ENCODE measurements at regions not wholly inside any gene's neighbourhood (a gene's known extent, or its start where the extent isn't known, plus 50 kb on each side); places are given as distances from the start of the nearest gene placed in this dataset.
"Not testable (repeated sequence)": the region's sequence is repeated elsewhere in the genome, so short reads cannot be mapped to it uniquely, and the experiment has no call there.

DNA sequence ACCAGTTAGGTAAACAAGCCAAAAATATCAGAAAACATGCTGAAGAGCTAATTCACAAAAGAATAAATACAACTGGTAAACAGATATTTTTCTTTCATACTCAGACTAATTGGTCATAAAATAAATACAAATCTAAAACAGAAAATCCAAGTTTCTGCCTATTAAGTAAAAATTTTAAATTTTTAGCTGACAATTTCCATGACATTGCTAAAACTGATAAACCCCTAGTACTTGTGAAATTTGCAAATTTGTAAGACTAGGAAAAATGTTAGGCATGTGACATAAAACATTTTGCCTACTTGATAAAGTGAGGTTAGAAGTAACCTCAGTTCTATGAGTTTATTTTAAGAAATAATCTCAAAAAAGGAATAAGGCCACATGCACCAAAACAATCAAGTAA lies 356.1 kb downstream of the LRATD1 start:
- Mint-ChIP-seq H3K27me3 (peaks cover 2% of the 10 kb centered on the region), H3K27ac (no peak overlapping the region), H3K9me3 (ENCODE audit: low read depth) (no peaks in the 10 kb centered on the region), H3K36me3 (no peaks in the 10 kb centered on the region), H3K4me3 (no peak overlapping the region), H3K4me1 (ENCODE audit: low read depth) (no peaks in the 10 kb centered on the region)

DNA sequence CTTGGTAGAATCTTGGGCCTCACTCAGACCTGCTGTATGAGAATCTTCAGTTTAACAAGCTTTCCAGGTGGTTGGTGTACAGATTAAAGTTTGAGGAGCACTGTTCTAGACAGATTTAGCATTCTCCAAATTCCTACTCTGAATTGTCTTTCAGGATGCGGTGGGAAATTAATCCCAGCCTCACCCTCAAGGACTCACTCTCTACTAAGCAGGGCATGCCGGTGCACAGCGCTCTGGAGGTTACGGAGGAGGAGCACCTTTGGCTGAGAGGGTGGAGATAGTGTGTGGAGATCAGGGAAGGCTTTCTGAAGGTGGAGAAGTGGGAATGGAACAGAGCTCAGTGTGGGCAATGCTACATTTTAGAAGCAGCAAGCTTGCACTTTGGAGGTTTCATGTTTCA lies 359.2 kb downstream of the LRATD1 start:
- Mint-ChIP-seq H3K27me3 (peaks cover 5% of the 10 kb centered on the region), H3K4me3 (no peak overlapping the region), H3K27ac (no peak overlapping the region), H3K36me3 (no peaks in the 10 kb centered on the region), H3K9me3 (ENCODE audit: low read depth) (no peaks in the 10 kb centered on the region), H3K4me1 (ENCODE audit: low read depth) (no peaks in the 10 kb centered on the region)

DNA sequence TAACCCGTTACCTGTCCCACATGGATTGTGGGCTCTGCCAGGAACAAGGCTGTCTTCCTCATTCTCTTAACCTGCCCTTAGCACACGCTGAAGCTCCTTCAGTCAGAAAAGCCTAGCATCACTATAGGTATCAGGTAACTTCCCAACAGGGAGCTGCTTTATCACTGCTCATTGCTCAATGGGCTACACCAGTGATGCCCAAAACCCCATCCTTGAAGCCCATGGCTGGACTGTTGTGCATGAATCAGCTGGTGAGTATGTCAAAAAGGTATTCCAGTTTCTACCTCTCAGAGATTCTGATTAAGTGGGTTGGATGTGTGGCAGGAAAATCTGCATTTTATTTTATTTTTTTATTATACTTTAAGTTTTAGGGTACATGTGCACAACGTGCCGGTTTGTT lies 362.2 kb downstream of the LRATD1 start:
- Mint-ChIP-seq H3K36me3 (no peaks in the 10 kb centered on the region), H3K4me3 (no peak overlapping the region), H3K9me3 (ENCODE audit: low read depth) (no peaks in the 10 kb centered on the region), H3K4me1 (ENCODE audit: low read depth) (no peaks in the 10 kb centered on the region), H3K27ac (no peak overlapping the region), H3K27me3 (peaks cover 3% of the 10 kb centered on the region)

DNA sequence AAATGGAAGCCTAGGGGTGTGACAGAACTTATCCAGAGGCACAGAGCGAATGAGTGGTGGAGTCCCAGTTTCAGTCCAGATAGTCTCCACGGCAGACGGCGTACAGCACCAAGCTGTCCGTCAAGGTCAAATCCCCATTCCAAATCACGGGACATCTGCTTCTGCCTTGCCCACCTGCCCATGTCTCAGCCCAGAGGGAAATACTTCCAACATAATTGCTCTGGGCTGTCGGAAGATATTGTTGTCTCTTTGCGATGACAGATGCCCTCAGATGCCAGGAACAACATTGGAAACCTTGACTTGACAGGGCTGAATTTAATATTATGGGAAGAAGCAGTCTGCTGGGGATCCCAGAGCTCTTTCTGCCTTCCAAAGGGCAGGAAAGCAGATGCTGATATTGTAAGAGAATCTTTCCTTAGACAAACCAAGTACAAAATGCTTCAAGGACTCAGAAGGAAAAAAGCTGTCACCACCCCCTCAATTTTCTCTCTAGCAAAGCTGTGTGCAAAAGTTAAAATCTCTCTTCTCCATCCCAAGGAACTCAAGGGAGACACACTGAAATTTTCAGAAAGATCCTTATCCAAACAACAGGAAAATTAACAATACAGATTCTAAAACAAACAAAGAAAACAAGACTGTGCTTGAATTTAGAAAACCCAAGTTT lies 364.0 kb downstream of the LRATD1 start:
- no peak overlapping the region for H3K27ac Mint-ChIP-seq
- H3K27me3 Mint-ChIP-seq, result peaks cover 3% of the 10 kb centered on the region
- H3K4me3 Mint-ChIP-seq, result no peak overlapping the region
- H3K36me3 Mint-ChIP-seq, result no peaks in the 10 kb centered on the region
- H3K9me3 Mint-ChIP-seq (ENCODE audit: low read depth), result no peaks in the 10 kb centered on the region
- H3K4me1 Mint-ChIP-seq (ENCODE audit: low read depth), result no peaks in the 10 kb centered on the region

DNA sequence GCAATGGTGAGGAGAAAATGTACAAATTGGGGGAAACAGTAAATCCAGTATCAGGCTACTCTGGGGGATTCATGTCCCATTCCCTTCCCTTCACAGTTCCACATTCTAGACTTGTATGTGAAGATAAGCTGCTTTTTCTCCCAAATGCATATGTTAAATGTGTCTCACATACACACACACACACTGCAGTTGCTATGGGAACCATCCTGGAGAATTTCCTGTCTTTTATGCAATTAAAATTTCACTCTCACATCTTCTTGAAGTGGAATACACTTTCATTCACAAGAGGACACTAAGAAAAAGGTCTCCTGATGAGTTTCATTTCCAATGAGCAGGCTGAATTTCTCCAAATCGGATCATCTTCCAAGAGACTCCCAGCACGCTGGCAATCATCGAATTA lies 366.0 kb downstream of the LRATD1 start:
- Mint-ChIP-seq H3K9me3 (ENCODE audit: low read depth) (no peaks in the 10 kb centered on the region), H3K4me3 (no peak overlapping the region), H3K27ac (no peak overlapping the region), H3K4me1 (ENCODE audit: low read depth) (no peaks in the 10 kb centered on the region), H3K36me3 (no peaks in the 10 kb centered on the region), H3K27me3 (peaks cover 3% of the 10 kb centered on the region)

DNA sequence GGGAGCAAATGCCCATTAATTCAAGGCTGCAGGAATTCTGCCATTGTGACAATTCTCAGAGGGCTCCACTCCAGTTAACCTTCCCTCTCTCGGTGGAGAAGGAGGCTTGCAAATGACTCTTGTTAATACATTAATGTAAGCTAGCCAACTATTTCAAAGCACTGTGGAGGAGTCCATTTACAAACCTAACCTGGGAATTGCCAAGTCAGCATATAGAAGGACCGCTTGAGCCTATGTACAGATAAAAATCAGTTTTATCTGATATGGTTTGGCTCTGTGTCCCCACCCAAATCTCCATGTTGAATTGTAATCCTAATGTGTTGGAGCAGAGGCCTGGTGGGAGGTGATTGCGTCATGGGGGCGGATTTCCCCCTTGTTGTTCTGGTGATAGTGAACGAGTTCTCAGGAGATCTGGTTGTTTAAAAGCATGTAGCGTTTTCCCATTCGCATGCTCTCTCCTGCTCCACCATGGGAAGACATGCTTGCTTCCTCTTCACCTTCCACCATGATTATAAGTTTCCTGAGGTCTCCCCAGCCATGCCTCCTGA lies 366.7 kb downstream of the LRATD1 start:
- H3K27ac Mint-ChIP-seq, result no peak overlapping the region
- no peak overlapping the region for H3K4me3 Mint-ChIP-seq
- no peaks in the 10 kb centered on the region for H3K4me1 Mint-ChIP-seq (ENCODE audit: low read depth)
- H3K9me3 Mint-ChIP-seq (ENCODE audit: low read depth), result no peaks in the 10 kb centered on the region
- no peaks in the 10 kb centered on the region for H3K36me3 Mint-ChIP-seq
- peaks cover 3% of the 10 kb centered on the region for H3K27me3 Mint-ChIP-seq

DNA sequence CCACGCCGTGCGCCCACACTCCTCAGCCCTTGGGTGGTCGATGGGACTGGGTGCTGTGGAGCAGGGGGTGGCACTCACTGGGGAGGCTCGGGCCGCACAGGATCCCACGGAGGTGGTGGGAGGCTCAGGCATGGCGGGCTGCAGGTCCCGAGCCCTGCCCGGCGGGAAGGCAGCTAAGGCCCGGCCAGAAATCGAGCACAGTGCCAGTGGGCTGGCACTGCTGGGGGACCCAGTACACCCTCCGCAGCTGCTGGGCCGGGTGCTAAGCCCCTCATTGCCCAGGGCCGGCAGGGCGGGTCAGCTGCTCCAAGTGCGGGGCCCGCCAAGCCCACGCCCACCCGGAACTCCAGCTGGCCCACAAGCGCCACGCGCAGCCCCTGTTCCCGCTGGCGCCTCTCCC lies 370.0 kb downstream of the LRATD1 start:
- not testable (repeated sequence) for H3K9me3 Mint-ChIP-seq (ENCODE audit: low read depth)

DNA sequence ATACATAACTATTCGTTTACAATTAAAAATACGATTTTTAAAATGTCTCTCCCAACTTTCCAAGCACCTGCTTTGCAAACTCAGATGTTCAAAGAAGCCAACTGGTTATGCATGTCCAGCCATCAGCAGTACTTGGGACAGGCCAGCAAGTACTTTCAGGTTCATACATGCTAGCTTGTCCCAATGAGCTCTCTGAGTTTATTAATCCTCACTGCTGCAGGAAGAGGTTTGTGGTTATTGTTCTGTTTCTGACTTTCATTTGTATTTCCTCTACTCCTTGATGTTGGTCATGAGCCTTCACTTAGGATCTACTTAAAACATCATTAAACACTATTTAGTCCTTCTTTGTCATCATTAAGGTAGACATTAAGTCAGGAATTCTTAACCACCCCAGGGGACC lies 374.1 kb downstream of the LRATD1 start:
- H3K36me3 Mint-ChIP-seq, result peaks cover 3% of the 10 kb centered on the region
- H3K9me3 Mint-ChIP-seq (ENCODE audit: low read depth), result peaks cover 3% of the 10 kb centered on the region
- peaks cover 5% of the 10 kb centered on the region for H3K27me3 Mint-ChIP-seq
- H3K4me1 Mint-ChIP-seq (ENCODE audit: low read depth), result peaks cover 5% of the 10 kb centered on the region
- no peak overlapping the region for H3K4me3 Mint-ChIP-seq
- H3K27ac Mint-ChIP-seq, result no peak overlapping the region

More for the DNA sequence above, 370.0 kb downstream of the LRATD1 start:
- H3K27me3 Mint-ChIP-seq; H3K4me3 Mint-ChIP-seq; H3K27ac Mint-ChIP-seq; H3K4me1 Mint-ChIP-seq (ENCODE audit: low read depth); H3K36me3 Mint-ChIP-seq: not testable (repeated sequence)

DNA sequence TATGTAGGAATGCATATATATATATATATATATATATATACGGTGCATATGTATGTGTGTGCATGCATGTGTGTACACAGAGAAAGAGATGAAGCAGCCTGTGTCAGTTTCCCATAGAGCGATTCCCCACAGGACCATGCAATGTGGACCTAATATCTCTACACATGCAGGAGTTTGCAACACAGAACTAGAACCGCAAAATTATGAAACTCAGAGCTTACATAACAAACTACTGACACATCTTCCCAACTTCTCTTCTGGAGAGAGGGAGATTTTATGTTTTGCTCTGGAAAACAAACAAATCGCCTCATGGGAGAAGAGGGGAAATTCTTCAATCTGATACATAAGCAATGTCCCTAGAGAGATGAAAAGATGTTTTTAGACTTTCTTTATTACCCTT lies 377.2 kb downstream of the LRATD1 start:
- Mint-ChIP-seq H3K4me1 (ENCODE audit: low read depth) (peaks cover 5% of the 10 kb centered on the region), H3K4me3 (no peak overlapping the region), H3K27me3 (peaks cover 8% of the 10 kb centered on the region), H3K36me3 (peaks cover 5% of the 10 kb centered on the region), H3K9me3 (ENCODE audit: low read depth) (peaks cover 12% of the 10 kb centered on the region), H3K27ac (no peak overlapping the region)

DNA sequence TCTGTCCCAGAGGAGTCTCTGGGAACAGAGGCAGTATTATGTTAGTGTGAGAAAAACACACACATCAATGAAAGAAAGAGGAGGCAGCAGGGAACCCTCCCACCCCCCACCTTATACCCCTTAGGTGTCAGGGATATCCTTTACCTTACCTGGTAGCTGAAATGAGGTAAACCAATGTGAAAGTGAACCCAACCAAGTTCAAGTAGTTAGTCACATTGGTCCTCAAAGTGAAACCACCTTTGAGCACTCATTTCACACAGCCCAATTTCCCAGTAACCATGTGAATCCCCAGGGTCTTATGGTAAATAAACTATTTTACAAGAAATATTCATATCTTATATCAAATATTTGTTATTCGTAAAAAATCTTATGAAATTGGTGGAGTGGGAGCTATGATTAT lies 377.8 kb downstream of the LRATD1 start:
- H3K9me3 Mint-ChIP-seq (ENCODE audit: low read depth), result peaks cover 14% of the 10 kb centered on the region
- no peak overlapping the region for H3K27ac Mint-ChIP-seq
- H3K27me3 Mint-ChIP-seq, result peaks cover 8% of the 10 kb centered on the region
- H3K4me1 Mint-ChIP-seq (ENCODE audit: low read depth), result peaks cover 5% of the 10 kb centered on the region
- H3K4me3 Mint-ChIP-seq, result no peak overlapping the region
- H3K36me3 Mint-ChIP-seq, result peaks cover 5% of the 10 kb centered on the region

DNA sequence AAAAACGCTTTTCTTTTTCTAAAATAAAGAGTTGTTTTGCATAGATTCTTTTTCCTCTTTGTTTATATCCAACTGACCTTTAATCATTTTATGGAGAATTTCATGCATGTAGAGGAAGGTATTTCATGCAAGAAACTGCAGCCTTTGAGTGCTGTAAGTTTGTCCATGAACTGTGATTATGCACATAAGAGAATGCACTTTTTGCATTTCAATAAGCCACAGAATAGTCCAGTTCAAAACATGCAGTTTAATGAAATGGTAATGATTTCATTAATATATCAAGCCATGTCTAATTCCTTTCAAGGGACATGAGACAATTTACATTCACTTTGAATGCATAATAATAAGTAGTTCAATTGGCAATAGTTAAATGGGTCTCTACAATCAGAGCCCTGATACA lies 386.3 kb downstream of the LRATD1 start:
- no peak overlapping the region for H3K4me3 Mint-ChIP-seq
- no peaks in the 10 kb centered on the region for H3K36me3 Mint-ChIP-seq
- no peak overlapping the region for H3K27ac Mint-ChIP-seq
- no peaks in the 10 kb centered on the region for H3K4me1 Mint-ChIP-seq (ENCODE audit: low read depth)
- H3K27me3 Mint-ChIP-seq, result peaks cover 2% of the 10 kb centered on the region
- peaks cover 9% of the 10 kb centered on the region for H3K9me3 Mint-ChIP-seq (ENCODE audit: low read depth)

DNA sequence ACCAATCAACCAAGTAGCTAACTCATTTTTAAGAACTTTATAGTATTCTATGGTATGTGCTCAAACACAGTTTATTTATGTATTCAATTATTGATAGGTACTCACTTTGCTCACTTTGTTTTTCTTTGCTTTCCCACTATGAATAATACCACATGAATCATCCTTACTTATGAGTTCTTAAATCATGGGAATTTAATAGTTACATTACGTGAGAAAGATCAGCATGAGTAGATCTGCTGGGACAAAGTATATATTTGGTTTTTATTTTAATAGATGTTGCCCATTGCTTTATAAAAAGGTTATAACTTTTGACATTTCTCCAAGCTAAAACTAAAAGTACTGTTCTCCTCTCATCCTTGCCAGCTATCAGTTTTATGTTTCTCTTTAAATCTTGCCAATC lies 390.7 kb downstream of the LRATD1 start:
- Mint-ChIP-seq H3K4me1 (ENCODE audit: low read depth) (no peaks in the 10 kb centered on the region), H3K4me3 (no peak overlapping the region), H3K36me3 (no peaks in the 10 kb centered on the region), H3K27ac (no peak overlapping the region), H3K27me3 (peaks cover 2% of the 10 kb centered on the region), H3K9me3 (ENCODE audit: low read depth) (no peaks in the 10 kb centered on the region)

DNA sequence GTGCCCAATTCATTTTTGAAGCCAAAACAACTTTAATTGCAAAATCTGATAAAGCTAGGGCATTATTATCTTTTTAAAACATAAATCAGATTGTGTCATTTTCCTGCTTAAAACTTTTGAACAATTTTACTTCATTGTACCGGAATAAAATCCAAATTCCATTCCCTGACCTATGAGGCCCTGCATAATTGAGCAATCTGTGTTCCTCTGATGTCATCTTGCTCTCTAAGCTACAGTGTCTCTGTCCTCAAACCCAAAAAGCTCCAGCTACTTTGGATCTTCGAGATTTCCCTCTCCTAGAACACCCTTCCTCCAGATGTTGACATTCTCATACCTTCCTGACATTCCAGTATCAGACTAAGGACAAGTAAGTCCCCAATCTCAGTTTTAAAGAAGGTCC lies 395.9 kb downstream of the LRATD1 start:
- no peaks in the 10 kb centered on the region for H3K4me1 Mint-ChIP-seq (ENCODE audit: low read depth)
- no peak overlapping the region for H3K27ac Mint-ChIP-seq
- H3K4me3 Mint-ChIP-seq, result no peak overlapping the region
- no peaks in the 10 kb centered on the region for H3K36me3 Mint-ChIP-seq
- no peaks in the 10 kb centered on the region for H3K9me3 Mint-ChIP-seq (ENCODE audit: low read depth)
- peaks cover 7% of the 10 kb centered on the region for H3K27me3 Mint-ChIP-seq

DNA sequence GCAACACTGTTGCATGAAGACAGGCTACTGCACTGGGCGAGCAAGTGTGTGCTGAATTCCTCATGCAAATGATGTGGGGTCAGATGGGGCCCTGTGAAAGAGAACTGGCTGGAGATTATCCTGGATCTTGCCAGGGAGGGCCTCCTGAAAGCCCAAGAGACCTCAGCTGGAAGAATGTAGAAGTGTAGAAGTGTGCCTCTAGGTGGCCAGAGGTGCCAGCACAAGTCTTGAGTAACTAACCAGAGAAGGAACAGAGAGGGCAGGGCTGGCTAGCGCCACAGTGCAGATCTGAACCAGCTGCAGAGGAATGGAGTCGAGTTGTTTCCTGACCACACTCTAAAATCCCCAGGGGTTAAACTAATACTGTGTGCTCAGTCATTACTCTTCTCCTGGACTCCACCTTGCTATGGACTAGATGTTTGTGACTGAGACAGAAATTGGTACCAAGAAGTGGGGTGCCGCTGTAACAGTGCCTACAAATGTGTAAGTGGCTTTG lies 399.3 kb downstream of the LRATD1 start:
- Mint-ChIP-seq H3K4me1 (ENCODE audit: low read depth) (no peaks in the 10 kb centered on the region), H3K27me3 (peaks cover 7% of the 10 kb centered on the region), H3K4me3 (no peak overlapping the region), H3K27ac (no peak overlapping the region), H3K9me3 (ENCODE audit: low read depth) (no peaks in the 10 kb centered on the region), H3K36me3 (peaks cover 2% of the 10 kb centered on the region)

DNA sequence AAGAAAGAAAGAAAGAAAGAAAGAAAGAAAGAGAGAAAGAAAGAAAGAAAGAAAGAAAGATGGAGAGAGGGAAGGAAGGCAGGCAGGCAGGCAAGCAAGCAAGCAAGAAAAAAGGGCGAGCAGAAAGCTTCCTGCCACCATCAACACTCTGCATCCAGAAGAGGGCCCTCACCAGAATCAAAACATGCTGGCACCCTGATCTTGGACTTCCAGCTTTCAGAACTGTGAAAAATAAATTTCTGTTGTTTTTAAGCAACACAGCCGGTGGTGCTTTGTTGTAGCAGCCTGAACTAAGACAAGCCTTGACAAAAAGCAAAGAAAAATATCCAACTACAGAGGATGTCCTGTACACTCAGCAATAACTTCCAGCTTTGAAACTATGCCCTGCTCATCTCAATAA lies 401.7 kb downstream of the LRATD1 start:
- H3K36me3 Mint-ChIP-seq, result peaks cover 2% of the 10 kb centered on the region
- H3K27ac Mint-ChIP-seq, result no peak overlapping the region
- no peaks in the 10 kb centered on the region for H3K9me3 Mint-ChIP-seq (ENCODE audit: low read depth)
- H3K27me3 Mint-ChIP-seq, result peaks cover 5% of the 10 kb centered on the region
- H3K4me1 Mint-ChIP-seq (ENCODE audit: low read depth), result no peaks in the 10 kb centered on the region
- H3K4me3 Mint-ChIP-seq, result no peak overlapping the region

DNA sequence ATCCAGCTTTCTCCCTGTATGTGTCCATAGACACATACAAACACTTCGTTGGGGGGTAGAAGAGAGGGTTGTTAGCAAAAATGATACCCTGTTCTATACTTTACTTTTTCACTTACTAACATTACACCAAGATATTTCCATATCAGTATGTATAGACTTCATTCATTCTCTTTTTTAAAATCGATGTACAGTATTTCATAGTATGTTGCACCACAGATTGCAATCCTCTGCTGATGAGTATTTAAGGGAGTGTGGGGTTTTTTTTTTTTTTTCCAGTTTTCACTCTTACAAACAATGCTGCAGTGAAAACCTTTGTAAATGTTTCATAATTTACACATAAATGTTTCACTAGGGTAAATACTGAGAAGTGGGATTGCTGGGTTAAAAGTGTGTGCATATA lies 402.3 kb downstream of the LRATD1 start:
- Mint-ChIP-seq H3K27me3 (peaks cover 5% of the 10 kb centered on the region), H3K4me1 (ENCODE audit: low read depth) (no peaks in the 10 kb centered on the region), H3K27ac (no peak overlapping the region), H3K4me3 (no peak overlapping the region), H3K9me3 (ENCODE audit: low read depth) (no peaks in the 10 kb centered on the region), H3K36me3 (peaks cover 2% of the 10 kb centered on the region)
